ENCODE measurements at regions not wholly inside any gene's neighbourhood (a gene's known extent, or its start where the extent isn't known, plus 50 kb on each side); places are given as distances from the start of the nearest gene placed in this dataset.
"Not testable (repeated sequence)": the region's sequence is repeated elsewhere in the genome, so short reads cannot be mapped to it uniquely, and the experiment has no call there.

DNA sequence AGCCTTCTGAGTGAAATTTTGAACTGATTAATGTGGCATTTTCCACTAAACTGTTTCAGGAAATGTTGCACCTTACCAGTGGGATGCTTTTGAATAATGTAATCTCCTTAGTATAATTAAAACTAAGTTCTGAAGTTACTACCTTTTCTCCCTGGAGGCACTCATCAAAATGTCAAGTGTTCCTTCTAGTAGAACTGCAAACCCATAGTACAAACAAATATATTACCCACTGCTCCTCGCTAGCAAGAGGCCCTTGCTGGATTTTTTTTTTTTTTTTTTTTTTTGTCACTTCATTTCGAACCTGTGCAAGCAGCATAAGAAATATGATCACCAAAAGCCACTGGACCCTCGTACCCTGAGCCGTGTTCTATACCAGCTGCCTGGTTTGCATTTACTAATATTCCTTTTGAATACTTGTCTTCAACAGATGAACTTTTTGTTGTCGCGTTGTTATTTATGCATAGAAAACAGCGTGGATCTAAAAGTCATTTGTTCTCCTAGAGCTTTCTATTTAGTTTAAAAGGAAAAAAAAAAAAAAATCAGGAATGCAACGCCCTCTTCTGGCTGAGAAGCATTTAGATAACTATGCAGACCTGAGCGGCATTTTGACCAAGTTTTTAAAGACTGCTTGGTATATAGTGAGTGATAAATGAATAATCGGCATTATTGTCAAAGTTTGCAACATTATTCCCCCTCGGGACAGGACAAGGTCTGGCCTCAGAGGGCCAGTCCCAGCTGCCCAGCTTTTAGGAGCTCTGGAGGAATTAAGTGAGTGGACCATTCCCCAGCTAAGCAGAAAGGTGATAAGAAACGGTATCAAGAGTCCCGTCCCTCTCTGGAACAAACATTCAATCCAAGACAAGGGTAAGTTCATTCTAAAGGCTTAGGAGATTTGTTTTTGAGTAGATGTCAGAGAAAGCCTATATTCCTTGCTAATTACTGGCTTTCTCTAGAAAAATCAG, 162.5 kb upstream of the KIF2A start:
- in situ Hi-C loops (cut with HindIII; ENCODE audit: low sequenced_read_pairs): no loop called here
- peak; percentile 30 for DNase-seq (ENCODE audit: low spot score)

GRCh38 chr5:62144401-62145022, 161.5 kb upstream of the KIF2A start:
- DNase-seq (ENCODE audit: low spot score): peak; percentile 6
- in situ Hi-C loops (cut with HindIII; ENCODE audit: low sequenced_read_pairs): no loop called here

DNA sequence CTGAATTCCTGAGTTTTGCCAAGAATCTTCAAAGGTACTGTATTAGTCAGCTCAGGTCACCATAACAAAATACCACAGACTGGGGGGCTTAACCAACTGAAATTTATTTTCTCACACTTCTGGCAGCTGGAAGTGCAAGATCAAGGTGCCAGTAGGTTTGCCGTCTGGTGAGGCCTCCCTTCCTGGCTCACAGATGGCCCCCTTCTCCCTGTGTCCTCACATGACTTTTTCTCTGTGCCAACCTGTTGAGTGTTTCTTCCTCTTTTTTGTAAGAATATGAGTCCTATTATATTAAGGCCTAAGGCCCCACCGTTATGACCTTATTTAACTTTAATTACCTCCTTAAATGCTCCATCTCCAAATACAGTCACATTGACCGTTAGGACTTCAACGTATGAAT, 156.1 kb upstream of the KIF2A start:
- no peak for DNase-seq (ENCODE audit: low spot score)
- in situ Hi-C loops (cut with HindIII; ENCODE audit: low sequenced_read_pairs): no loop called here

DNA sequence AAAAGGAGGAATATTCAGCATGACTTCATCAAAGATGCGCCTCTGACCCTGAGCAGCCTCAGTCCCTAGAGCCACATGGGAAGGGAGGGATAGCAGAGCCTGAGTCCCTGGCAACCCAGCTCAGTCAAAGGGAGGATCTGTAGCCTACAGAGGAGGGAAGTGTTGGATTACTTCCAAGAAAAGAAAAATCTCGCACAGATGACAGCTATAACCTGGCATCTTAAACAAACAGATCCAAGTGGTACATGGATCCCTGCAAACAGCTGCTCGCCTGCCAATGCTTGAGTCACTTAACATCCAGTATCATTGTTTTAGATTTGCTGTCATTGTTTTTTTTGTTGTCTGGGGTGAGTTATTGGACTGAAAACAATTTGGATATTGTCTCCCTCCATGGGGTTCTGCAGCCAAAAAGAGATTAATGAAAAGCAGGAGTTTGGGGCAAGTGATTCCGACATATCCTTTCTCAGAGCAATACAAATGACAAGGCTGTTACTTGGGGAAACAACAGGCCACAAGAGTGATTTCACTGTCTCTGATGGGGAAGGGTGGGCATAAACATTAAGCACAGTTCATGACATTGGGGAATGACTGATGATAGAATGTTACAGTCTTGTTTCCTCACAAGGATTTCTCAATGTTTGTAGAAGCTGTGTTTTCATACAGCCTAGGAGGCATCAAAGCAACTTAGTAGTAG, 153.5 kb upstream of the KIF2A start:
- peak; percentile 3 for DNase-seq (ENCODE audit: low spot score)
- in situ Hi-C loops (cut with HindIII; ENCODE audit: low sequenced_read_pairs): no loop called here

- in situ Hi-C loops (cut with HindIII; ENCODE audit: low sequenced_read_pairs): no loop called here
- no peak for DNase-seq (ENCODE audit: low spot score)
These were observed 151.2 kb upstream of the KIF2A start for GRCh38 chr5:62154758-62155157.

- in situ Hi-C loops (cut with HindIII; ENCODE audit: low sequenced_read_pairs): no loop called here
- DNase-seq (ENCODE audit: low spot score): no peak
These were observed 150.0 kb upstream of the KIF2A start for GRCh38 chr5:62155988-62156387.

- in situ Hi-C loops (cut with HindIII; ENCODE audit: low sequenced_read_pairs): no loop called here
- DNase-seq (ENCODE audit: low spot score): no peak
These were observed 138.4 kb upstream of the KIF2A start for GRCh38 chr5:62167561-62168057.

DNA sequence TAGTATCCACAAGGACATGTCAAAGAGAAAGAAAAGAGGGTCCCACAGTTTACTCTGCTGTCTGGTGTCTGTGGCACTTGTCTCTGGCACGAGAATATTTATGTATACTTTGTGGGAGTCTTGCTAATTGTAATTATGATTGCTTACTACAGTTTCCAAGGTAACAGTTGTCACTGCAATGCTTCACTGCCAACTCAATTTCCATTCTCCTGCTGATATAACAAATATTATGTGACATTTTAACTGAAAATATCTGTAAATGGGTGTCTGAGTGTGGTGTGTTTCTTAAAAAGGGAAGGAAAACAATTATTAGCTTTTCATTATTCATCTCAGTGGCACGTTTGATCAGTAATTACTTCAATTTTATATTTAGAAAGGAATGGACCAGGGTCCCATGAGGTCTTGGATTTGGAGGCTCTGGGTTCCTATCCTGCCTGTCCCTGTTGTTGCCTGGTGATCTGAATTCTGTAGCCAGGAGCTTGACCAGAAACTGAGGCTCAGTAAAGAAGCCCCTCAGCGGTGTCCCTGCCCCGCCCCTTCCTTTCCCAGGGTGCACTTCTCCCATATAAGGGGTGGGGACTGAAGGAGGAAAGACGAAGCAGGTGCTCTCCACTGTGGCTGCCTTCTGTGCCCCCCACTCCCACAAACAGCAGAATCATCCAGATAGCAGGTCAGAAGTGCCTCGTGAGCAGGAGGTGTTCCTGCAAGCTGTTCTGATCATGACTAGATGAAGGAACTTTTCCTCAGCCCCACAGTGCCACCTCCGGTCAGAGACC, 137.3 kb upstream of the KIF2A start:
- no peak for DNase-seq (ENCODE audit: low spot score)
- in situ Hi-C loops (cut with HindIII; ENCODE audit: low sequenced_read_pairs): no loop called here

GRCh38 chr5:62178258-62178657, 127.7 kb upstream of the KIF2A start:
- in situ Hi-C loops (cut with HindIII; ENCODE audit: low sequenced_read_pairs): no loop called here
- DNase-seq (ENCODE audit: low spot score): no peak

GRCh38 chr5:62182802-62183201, 123.2 kb upstream of the KIF2A start:
- DNase-seq (ENCODE audit: low spot score): no peak
- in situ Hi-C loops (cut with HindIII; ENCODE audit: low sequenced_read_pairs): no loop called here

DNA sequence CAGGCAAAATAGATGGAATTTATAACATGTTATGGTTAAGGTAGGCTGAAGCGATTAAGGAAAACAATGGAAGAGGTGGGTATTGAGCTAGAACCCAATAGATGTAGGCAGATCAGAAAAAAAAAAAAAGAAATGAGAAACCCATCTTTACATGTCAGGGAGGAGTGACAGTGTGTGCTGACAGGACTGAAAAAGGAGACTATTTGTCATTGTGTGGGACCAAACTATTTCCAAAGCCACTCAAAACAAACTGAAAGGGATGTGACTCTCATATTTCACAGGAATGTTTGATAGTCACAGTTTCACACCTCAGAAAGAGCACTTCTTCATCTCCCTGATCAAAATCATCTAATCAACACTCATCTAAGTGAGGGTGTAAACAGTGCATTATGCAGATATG, 122.3 kb upstream of the KIF2A start:
- in situ Hi-C loops (cut with HindIII; ENCODE audit: low sequenced_read_pairs): no loop called here
- DNase-seq (ENCODE audit: low spot score): no peak

GRCh38 chr5:62184444-62184843, 121.6 kb upstream of the KIF2A start:
- no peak for DNase-seq (ENCODE audit: low spot score)
- in situ Hi-C loops (cut with HindIII; ENCODE audit: low sequenced_read_pairs): no loop called here

- DNase-seq (ENCODE audit: low spot score): no peak
- in situ Hi-C loops (cut with HindIII; ENCODE audit: low sequenced_read_pairs): no loop called here
These were observed 115.8 kb upstream of the KIF2A start for GRCh38 chr5:62190173-62190572.

DNA sequence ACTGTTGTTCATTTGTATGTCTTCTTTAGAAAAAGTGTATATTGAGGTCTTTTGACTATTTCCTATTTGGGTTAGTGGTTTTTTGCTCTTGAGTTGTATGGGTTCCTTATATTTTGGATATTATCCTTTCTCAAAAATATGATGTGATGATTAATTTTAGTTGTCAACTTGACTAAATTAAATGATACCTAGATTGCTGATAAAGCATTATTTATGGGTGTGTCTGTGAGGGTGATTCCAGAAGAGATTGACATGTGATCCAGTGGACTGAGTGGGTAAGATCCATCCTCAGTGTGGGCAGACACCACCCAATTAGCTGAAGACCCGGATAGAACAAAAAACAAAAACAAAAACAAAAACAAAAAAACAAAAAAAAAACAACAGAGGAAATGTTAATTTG, 115.1 kb upstream of the KIF2A start:
- in situ Hi-C loops (cut with HindIII; ENCODE audit: low sequenced_read_pairs): no loop called here
- no peak for DNase-seq (ENCODE audit: low spot score)

- in situ Hi-C loops (cut with HindIII; ENCODE audit: low sequenced_read_pairs): no loop called here
- no peak for DNase-seq (ENCODE audit: low spot score)
These were observed 113.0 kb upstream of the KIF2A start for GRCh38 chr5:62192958-62193357.

DNA sequence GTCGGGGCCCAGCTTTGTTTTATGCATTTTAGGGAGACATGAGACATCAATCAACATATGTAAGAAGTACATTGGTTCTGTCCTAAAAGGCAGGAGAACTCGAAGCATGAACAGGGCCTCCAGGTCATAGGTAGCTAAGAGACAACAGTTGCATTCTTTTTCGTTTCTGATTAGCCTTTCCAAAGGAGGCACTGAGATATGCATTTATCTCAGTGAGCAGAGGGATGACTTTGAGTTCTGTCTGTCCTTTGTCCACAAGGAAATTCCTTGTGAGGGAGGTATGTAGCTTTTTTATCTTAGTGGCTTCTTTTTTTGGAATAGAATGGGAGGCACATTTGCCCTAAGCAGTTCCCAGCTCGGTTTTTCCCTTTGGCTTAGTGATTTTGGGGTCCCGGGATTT, 109.5 kb upstream of the KIF2A start:
- in situ Hi-C loops (cut with HindIII; ENCODE audit: low sequenced_read_pairs); DNase-seq (ENCODE audit: low spot score): not testable (repeated sequence)

DNA sequence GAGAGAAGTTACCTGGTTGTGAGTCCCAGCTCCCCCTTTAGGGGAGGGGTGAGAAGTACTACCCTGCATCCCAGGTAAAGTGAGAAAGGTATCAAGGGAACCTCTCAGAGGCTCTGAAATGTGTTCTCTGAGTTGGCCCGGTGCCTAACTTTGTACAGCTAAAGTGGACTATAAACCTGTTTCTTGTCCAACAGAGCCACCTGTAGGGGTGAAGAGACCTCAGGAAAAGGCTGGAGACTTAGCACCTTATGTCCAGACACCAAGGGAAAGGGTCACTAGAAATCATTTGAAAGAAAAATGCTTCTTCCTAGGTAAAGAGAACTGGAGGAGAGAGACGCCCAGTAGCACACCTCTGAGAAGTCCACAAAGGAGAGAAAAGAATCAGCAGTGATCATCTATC, 108.3 kb upstream of the KIF2A start:
- in situ Hi-C loops (cut with HindIII; ENCODE audit: low sequenced_read_pairs): no loop called here
- no peak for DNase-seq (ENCODE audit: low spot score)

- no peak for DNase-seq (ENCODE audit: low spot score)
- in situ Hi-C loops (cut with HindIII; ENCODE audit: low sequenced_read_pairs): no loop called here
These were observed 107.6 kb upstream of the KIF2A start for GRCh38 chr5:62198421-62198820.
